Aorta (tissue), 5 donors: ENCODE measurements at regions not wholly inside any gene's neighbourhood (a gene's known extent, or its start where the extent isn't known, plus 50 kb on each side); places are given as distances from the start of the nearest gene placed in this dataset.

Source experiments
- ATAC-seq: fragments of 200-7000 bp; cut with Tn5 transposase; one replicate; pipeline ENCODE4 v1.9.1; 2022; ENCODE audit warnings: moderate library complexity; ENCODE audit not compliant: low FRiP score
- DNase-seq, 2 donors: peaks; one replicate each; pipeline ENCODE4 v3.0.0-alpha.2; 2020
- H3K27ac ChIP-seq, 2 donors: one replicate each; pipeline ENCODE4 v1.5.1; 2013; ENCODE audit warnings: low read length in 2 of 2, mild to moderate bottlenecking in 2 of 2, moderate library complexity in 2 of 2, control low read depth in 1 of 2, inconsistent platforms in 1 of 2, low read depth in 1 of 2
- H3K27me3 ChIP-seq, 2 donors: one replicate each; pipeline ENCODE4 v1.6.1; 2013; ENCODE audit warnings: control low read depth in 1 of 2, low read length in 1 of 2, mild to moderate bottlenecking in 1 of 2, moderate library complexity in 1 of 2; ENCODE audit not compliant: insufficient read depth in 2 of 2, control insufficient read depth in 1 of 2
- H3K36me3 ChIP-seq, 2 donors: one replicate each; pipeline ENCODE4 v1.6.1; 2013; ENCODE audit warnings: control low read depth in 1 of 2, low read length in 1 of 2, mild to moderate bottlenecking in 1 of 2; ENCODE audit not compliant: insufficient read depth in 2 of 2, control insufficient read depth in 1 of 2
- H3K4me1 ChIP-seq, 2 donors: one replicate each; pipeline ENCODE4 v1.6.1; 2013; ENCODE audit warnings: low read length in 2 of 2, control low read depth in 1 of 2, mild to moderate bottlenecking in 1 of 2, moderate library complexity in 1 of 2; ENCODE audit not compliant: insufficient read depth in 2 of 2, control insufficient read depth in 1 of 2
- H3K4me3 ChIP-seq, 2 donors: one replicate each; pipeline ENCODE4 v1.5.1; 2013; ENCODE audit warnings: low read length in 2 of 2, control low read depth in 1 of 2, mild to moderate bottlenecking in 1 of 2
- H3K9me3 ChIP-seq: one replicate; pipeline ENCODE4 v1.6.1; 2013; ENCODE audit warnings: mild to moderate bottlenecking, low read length; ENCODE audit not compliant: control insufficient read depth
- WGBS, 2 donors: extraction: QIAGEN DNeasy Blood & Tissue Kit; methylation state at CpG; one replicate each; pipeline ENCODE4 v1.1.7; 2013; 5-methylcytosine and 5-hydroxymethylcytosine counted together
- intact Hi-C, 2 donors: fragments of 100-400 bp; cut with DNase I; formaldehyde crosslinking; loops; one replicate each; pipeline versions ENCODE4 v1.14.2 to v1.15.0; 2022
- donor health status: healthy with polysubstance abuse.
- donor health status: Bipolar disorder and iron deficiency.
- donor health status: DM: no; HTN: no; CAD: no.
- donor health status: DM: no; HTN: no; CAD: no.
- donor health status: DM: yes; HTN: yes; CAD: no.

DNA sequence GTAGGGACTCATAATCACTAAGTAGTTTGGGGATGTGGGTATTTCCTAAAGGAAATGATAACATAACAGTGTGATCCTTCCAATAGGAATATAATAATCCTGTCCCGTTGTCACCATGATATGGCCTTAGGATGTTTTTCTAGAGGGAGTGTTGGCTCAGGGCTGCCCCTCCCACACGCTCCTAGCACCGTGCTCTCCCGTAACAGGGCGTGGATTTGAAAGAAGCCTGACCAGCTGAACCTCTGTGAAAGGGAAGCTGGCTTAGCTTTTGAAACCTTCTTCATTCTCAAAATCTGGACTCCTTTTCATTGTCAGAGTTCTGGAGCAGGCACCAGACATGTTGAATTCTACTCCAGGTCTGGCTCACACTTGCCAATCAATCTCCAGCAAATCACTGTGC is 103.4 kb upstream of the SASH1 start:
- 18 to 20% methylated on average over 5 of the region's 5 CpGs for WGBS, 2 donors
- Histone ChIP-seq H3K27me3 (no peaks in the 10 kb centered on the region), H3K4me3 (no peak overlapping the region), H3K27ac (peak overlapping the region; percentile 41 to 45), H3K9me3 (no peaks in the 10 kb centered on the region), H3K4me1 (peaks cover 8 to 19% of the 10 kb centered on the region in 2 donors), H3K36me3 (no peaks in the 10 kb centered on the region)
- no peak for DNase-seq
- intact Hi-C loops: no loop called here
- ATAC-seq: no peak

- Histone ChIP-seq H3K9me3 (no peaks in the 10 kb centered on the region), H3K27me3 (no peaks in the 10 kb centered on the region), H3K27ac (peak overlapping the region; percentile 79 to 90), H3K36me3 (no peaks in the 10 kb centered on the region), H3K4me1 (peaks cover 8 to 19% of the 10 kb centered on the region in 2 donors), H3K4me3 (no peak overlapping the region)
- 14 to 21% methylated on average over 6 of the region's 6 CpGs for WGBS, 2 donors
- no peak for ATAC-seq
- DNase-seq: no peak
- intact Hi-C loops: loop anchor here in 1 of 2 donors (10.0 kb wide), 1 partner anchor 735 kb away; the partner anchor contains the start of gene SAMD5
Measured at GRCh38 chr6:148239801-148240460, 102.7 kb upstream of the SASH1 start.

- no peak overlapping the region for H3K4me3 ChIP-seq
Measured at GRCh38 chr6:148240461-148240840, 102.2 kb upstream of the SASH1 start.

DNA sequence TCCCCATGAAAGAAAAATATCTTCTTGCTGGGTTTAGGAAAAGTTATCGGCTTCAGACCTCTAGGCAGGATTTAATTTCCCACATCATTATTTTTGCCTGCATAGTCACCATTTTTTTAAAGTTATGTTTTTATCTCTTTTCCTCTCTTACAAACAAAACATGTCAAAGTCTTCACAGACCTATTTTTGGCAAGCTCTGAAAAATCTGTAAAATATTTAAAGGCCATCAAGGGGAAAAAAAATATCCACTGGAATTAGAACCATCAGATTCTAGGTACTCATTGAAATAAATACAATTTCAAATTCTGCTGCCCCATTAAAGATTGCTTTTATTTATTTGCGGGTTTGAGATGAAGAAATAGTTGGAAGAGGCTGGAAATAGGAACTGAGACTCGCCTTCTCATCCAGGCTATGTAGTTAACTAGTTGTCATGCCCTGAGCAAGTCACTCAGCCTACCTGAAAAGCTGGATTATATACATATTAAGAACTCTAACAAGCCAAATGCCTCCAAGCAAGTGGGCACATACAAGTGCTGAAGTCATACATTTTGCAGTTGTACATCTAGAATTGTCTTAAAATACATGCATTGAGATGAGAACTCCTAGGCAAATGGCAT is 101.7 kb upstream of the SASH1 start:
- Histone ChIP-seq H3K4me3 (no peak overlapping the region), H3K27ac (peak overlapping the region in 1 of 2 donors; percentile 24), H3K36me3 (no peaks in the 10 kb centered on the region), H3K27me3 (no peaks in the 10 kb centered on the region), H3K9me3 (no peaks in the 10 kb centered on the region), H3K4me1 (peaks cover 10 to 19% of the 10 kb centered on the region in 2 donors)
- WGBS, 2 donors: 10% methylated on average over 3 of the region's 3 CpGs
- intact Hi-C loops: loop anchor here in 1 of 2 donors (10.0 kb wide), 1 partner anchor 736 kb away; the partner anchor contains the start of gene SAMD5
- DNase-seq: no peak
- no peak for ATAC-seq

More at GRCh38 chr6:148240461-148240840, 102.2 kb upstream of the SASH1 start:
- Histone ChIP-seq H3K4me1 (peaks cover 10 to 19% of the 10 kb centered on the region in 2 donors), H3K27me3 (no peaks in the 10 kb centered on the region), H3K36me3 (no peaks in the 10 kb centered on the region), H3K9me3 (no peaks in the 10 kb centered on the region), H3K27ac (peak overlapping the region; percentile 6 to 9)
- 2 to 6% methylated on average over 6 of the region's 6 CpGs for WGBS, 2 donors
- intact Hi-C loops: loop anchor here in 1 of 2 donors (10.0 kb wide), 1 partner anchor 736 kb away; the partner anchor contains the start of gene SAMD5
- DNase-seq (peak; percentile 73 to 81), ATAC-seq (peak; percentile 71)

DNA sequence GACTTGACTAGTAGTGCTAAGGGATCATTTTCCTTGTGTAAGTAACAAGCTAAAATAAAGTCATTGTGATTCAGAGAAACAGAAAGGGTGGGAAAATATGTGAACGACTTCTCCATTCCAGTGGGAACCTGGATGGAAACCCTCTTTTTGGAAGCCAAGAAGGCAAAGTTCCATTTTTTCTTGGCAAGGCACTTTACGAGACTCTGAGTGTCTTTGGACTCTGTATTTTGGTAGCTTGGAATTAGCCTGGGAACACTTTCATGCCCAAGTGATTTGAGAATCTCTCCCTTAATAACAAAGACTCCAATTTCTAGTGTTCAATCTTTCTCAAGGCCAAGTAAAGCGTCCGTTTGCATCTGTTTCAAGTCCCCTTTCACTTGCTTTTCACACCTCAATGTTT is 100.5 kb upstream of the SASH1 start:
- no peak overlapping the region for H3K4me3 ChIP-seq
- H3K4me1 ChIP-seq: peaks cover 10 to 19% of the 10 kb centered on the region in 2 donors
- ATAC-seq (peak; percentile 53), DNase-seq (no peak)
- intact Hi-C loops: loop anchor here in 1 of 2 donors (10.0 kb wide), 1 partner anchor 737 kb away; the partner anchor contains the start of gene SAMD5
- H3K27me3 ChIP-seq: no peaks in the 10 kb centered on the region
- no peaks in the 10 kb centered on the region for H3K36me3 ChIP-seq
- no peaks in the 10 kb centered on the region for H3K9me3 ChIP-seq
- 7 to 8% methylated on average over 4 of the region's 4 CpGs for WGBS, 2 donors
- H3K27ac ChIP-seq: no peak overlapping the region

DNA sequence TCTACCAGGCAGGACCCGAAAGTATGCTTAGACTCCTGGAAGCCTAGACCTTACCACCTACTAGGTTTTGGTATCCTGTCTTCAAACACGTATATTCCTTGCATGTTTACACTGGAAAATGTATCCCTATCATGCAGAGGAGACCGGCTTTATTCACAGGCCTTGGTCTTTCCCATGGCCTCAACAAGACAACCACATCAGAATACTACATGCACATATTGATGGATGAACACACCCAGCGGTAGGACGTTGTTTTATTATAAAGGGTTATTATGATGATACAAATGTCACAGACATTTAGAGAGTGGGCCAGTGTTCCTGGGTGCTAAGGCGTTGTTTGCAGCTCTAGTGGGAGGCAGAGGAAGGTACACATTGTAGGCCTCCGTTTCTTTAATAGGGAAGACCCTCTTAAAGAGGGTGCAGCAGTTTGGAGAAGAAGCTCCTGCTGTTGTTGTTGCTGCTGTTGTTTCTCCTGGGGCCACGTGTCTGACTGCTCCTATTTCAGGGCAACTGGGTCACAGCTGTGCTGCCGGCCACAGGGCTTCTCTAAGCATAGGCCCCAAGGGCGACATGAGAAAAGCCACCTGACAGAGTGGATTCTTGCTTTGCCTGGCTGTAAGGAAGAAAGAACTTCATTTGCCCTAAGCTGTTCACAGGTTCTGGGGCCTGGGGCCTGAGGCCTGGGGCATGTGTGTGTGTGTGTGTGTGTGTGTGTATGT is 98.3 kb upstream of the SASH1 start:
- no peaks in the 10 kb centered on the region for H3K27me3 ChIP-seq
- H3K4me3 ChIP-seq: no peak overlapping the region
- no peak for ATAC-seq
- peak overlapping the region in 1 of 2 donors; percentile 97 for H3K27ac ChIP-seq
- H3K36me3 ChIP-seq: no peaks in the 10 kb centered on the region
- 52 to 60% methylated on average over 10 of the region's 10 CpGs for WGBS, 2 donors
- no peaks in the 10 kb centered on the region for H3K9me3 ChIP-seq
- H3K4me1 ChIP-seq: peaks cover 9 to 19% of the 10 kb centered on the region in 2 donors
- DNase-seq: no peak
- intact Hi-C loops: loop anchor here in 1 of 2 donors (10.0 kb wide), 1 partner anchor 740 kb away; the partner anchor contains the start of gene SAMD5

DNA sequence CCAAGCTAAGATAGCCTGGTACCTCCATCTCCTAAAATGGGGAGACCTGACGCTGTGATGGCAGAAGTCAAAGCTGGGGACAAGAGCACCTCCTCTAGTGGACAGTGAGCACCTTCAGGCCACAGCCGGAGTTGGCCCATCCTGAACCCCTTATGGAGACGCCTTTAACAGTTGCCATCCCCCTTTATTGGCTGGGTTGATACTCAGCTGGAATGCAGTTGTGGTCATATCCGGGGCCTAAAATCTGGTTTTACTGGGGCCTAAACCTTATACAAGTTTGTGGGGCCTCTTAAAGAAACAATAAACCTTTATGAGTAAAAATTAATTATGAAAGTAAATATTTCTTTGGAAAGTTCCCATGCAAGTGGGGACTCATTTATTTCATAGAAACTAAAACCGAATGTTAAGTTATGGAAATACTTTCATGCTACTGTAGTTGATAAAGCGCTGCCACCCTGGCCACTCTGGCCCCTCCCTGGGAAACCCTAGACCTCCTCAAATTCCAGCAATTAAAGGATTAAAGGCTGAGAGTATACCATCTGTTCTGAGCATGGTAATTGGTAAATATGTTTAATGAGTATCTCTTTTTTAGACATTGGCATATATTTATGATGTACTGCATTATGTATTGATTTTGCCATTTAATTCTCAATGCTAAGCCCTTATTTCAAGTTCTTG is 95.1 kb upstream of the SASH1 start:
- H3K27me3 ChIP-seq: no peaks in the 10 kb centered on the region
- H3K27ac ChIP-seq: no peak overlapping the region
- no peaks in the 10 kb centered on the region for H3K36me3 ChIP-seq
- no peaks in the 10 kb centered on the region for H3K9me3 ChIP-seq
- peaks cover 2 to 4% of the 10 kb centered on the region in 2 donors for H3K4me1 ChIP-seq
- WGBS, 2 donors: 68 to 83% methylated on average over 6 of the region's 6 CpGs
- no peak overlapping the region for H3K4me3 ChIP-seq
- DNase-seq (no peak), ATAC-seq (no peak)
- intact Hi-C loops: loop anchor here in 1 of 2 donors (5.0 to 10.0 kb wide), 2 partner anchors 55 to 743 kb away; partner anchors contain the start of gene SAMD5

GRCh38 chr6:148249160-148249559 is 93.5 kb upstream of the SASH1 start:
- Histone ChIP-seq H3K27ac (no peak overlapping the region), H3K4me3 (no peak overlapping the region), H3K36me3 (no peaks in the 10 kb centered on the region), H3K4me1 (peaks cover 2 to 4% of the 10 kb centered on the region in 2 donors), H3K9me3 (no peaks in the 10 kb centered on the region), H3K27me3 (no peaks in the 10 kb centered on the region)
- intact Hi-C loops: loop anchor here in 1 of 2 donors (5.0 to 10.0 kb wide), 2 partner anchors 57 to 744 kb away; partner anchors contain the start of gene SAMD5
- DNase-seq: no peak
- no peak for ATAC-seq
- whole genome bisulfite sequencing, 2 donors: 78 to 82% methylated on average over 6 of the region's 6 CpGs
